Neural progenitor cell (in vitro differentiated cells): ENCODE measurements at regions not wholly inside any gene's neighbourhood (a gene's known extent, or its start where the extent isn't known, plus 50 kb on each side); places are given as distances from the start of the nearest gene placed in this dataset.

Source experiments
- CTCF ChIP-seq: fragments of 200-600 bp; sonication (generic); IDR thresholded peaks from 2 replicates; pipeline ENCODE4 v1.5.1; 2017; ENCODE audit warnings: antibody characterized with exemption, mild to moderate bottlenecking
- EZH2 ChIP-seq: fragments of 200-600 bp; sonication (generic); IDR thresholded peaks from 2 replicates; pipeline ENCODE4 v1.6.1; 2017; ENCODE audit warnings: antibody characterized with exemption, mild to moderate bottlenecking, moderate library complexity

DNA sequence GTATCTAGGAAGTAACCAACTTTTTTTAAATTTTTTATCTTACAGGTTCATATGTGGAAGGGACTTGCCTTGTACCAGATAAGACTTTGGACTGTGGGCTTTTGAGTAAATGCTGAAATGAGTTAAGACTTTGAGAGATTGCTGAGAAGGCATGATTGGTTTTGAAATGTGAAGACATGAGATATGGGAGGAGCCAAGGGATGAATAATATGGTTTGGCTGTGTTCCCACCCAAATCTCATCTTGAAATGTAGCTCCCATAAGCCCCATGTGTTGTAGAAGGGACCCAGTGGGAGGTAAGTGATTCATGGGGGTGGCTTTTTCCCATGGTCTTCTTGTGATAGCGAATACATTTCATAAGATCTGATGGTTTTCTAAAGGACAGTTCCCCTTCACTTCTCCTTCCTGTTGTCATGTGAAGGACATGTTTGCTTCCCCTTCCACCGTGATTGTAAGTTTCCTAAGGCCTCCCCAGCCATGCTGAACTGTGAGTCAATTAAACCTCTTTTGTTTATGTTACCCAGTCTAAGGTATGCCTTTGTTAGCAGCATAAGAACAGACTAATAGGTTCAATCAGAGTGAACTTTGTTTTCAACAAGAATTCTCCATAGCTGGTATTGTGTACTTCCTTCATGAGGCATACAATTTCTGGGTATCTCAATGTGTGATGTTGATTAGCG is 535.6 kb upstream of the MEF2C start:
- TF ChIP-seq CTCF, result no peak
- TF ChIP-seq EZH2, result no peak
